HUES64 (cell line): ENCODE measurements at regions not wholly inside any gene's neighbourhood (a gene's known extent, or its start where the extent isn't known, plus 50 kb on each side); places are given as distances from the start of the nearest gene placed in this dataset.
"Not testable (repeated sequence)": the region's sequence is repeated elsewhere in the genome, so short reads cannot be mapped to it uniquely, and the experiment has no call there.

Experiments
- H3K27ac ChIP-seq: 2 replicates; pipeline ENCODE4 v1.7.0; 2013; ENCODE audit warnings: low read depth, low read length, inconsistent platforms
- H3K27me3 ChIP-seq: 2 replicates; pipeline ENCODE4 v1.6.1; 2013; ENCODE audit warnings: mild to moderate bottlenecking, low read length; ENCODE audit not compliant: insufficient read depth
- H3K36me3 ChIP-seq: 2 replicates; pipeline ENCODE4 v1.6.1; 2013; ENCODE audit warnings: mild to moderate bottlenecking, low read length; ENCODE audit not compliant: insufficient read depth
- H3K4me1 ChIP-seq: 2 replicates; pipeline ENCODE4 v1.6.1; 2013; ENCODE audit warnings: mild to moderate bottlenecking, low read length, moderate library complexity; ENCODE audit not compliant: insufficient read depth
- H3K4me3 ChIP-seq: 2 replicates; pipeline ENCODE4 v1.5.1; 2013; ENCODE audit warnings: mild to moderate bottlenecking, low read length, moderate library complexity
- H3K9ac ChIP-seq: 2 replicates; pipeline ENCODE4 v1.6.1; 2013; ENCODE audit warnings: mild to moderate bottlenecking, low read depth, low read length
- H3K9me3 ChIP-seq: 2 replicates; pipeline ENCODE4 v1.6.1; 2013; ENCODE audit warnings: low read depth, low read length; ENCODE audit not compliant: insufficient read depth
- WGBS: fragments of 150-250, 120-280 bp; methylation state at CpG from one replicate; pipeline ENCODE4 v1.1.7; 2013; ENCODE audit warnings: missing lambda C conversion rate; 5-methylcytosine and 5-hydroxymethylcytosine counted together

- WGBS, result 72% methylated on average over 1 of the region's 1 CpG
- no peak overlapping the region for H3K4me3 ChIP-seq
- H3K4me1 ChIP-seq, result no peaks in the 10 kb centered on the region
- no peaks in the 10 kb centered on the region for H3K27me3 ChIP-seq
- H3K27ac ChIP-seq, result no peak overlapping the region
- peaks cover 23% of the 10 kb centered on the region for H3K9me3 ChIP-seq
- no peak overlapping the region for H3K9ac ChIP-seq
- no peaks in the 10 kb centered on the region for H3K36me3 ChIP-seq
These were observed 108.9 kb upstream of the POGK start for GRCh38 chr1:166730299-166730888.

- Histone ChIP-seq H3K36me3 (no peaks in the 10 kb centered on the region), H3K4me3 (no peak overlapping the region), H3K9ac (no peak overlapping the region), H3K4me1 (0 out of 2 replicates have a peak, but pooled peaks cover 10% of the 10 kb centered on the region), H3K9me3 (no peaks in the 10 kb centered on the region), H3K27me3 (no peaks in the 10 kb centered on the region), H3K27ac (no peak overlapping the region)
These were observed 101.1 kb upstream of the POGK start for GRCh38 chr1:166738140-166738539.

GRCh38 chr1:166738873-166739272, 100.4 kb upstream of the POGK start:
- no peak overlapping the region for H3K4me3 ChIP-seq
- no peak overlapping the region for H3K27ac ChIP-seq
- H3K4me1 ChIP-seq, result 0 out of 2 replicates have a peak, but pooled peaks cover 10% of the 10 kb centered on the region
- no peaks in the 10 kb centered on the region for H3K9me3 ChIP-seq
- WGBS, result 66% methylated on average over 2 of the region's 2 CpGs
- no peaks in the 10 kb centered on the region for H3K27me3 ChIP-seq
- H3K36me3 ChIP-seq, result no peaks in the 10 kb centered on the region
- no peak overlapping the region for H3K9ac ChIP-seq

- WGBS, result 100% methylated on average over 2 of the region's 3 CpGs
- H3K27ac ChIP-seq, result no peak overlapping the region
- no peak overlapping the region for H3K4me3 ChIP-seq
- H3K9ac ChIP-seq, result no peak overlapping the region
- no peaks in the 10 kb centered on the region for H3K27me3 ChIP-seq
- H3K4me1 ChIP-seq, result 0 out of 2 replicates have a peak, but pooled peaks cover 10% of the 10 kb centered on the region
- no peaks in the 10 kb centered on the region for H3K36me3 ChIP-seq
- 0 out of 2 replicates have a peak, but pooled peaks cover 3% of the 10 kb centered on the region for H3K9me3 ChIP-seq
These were observed 98.5 kb upstream of the POGK start for GRCh38 chr1:166740668-166741276.

DNA sequence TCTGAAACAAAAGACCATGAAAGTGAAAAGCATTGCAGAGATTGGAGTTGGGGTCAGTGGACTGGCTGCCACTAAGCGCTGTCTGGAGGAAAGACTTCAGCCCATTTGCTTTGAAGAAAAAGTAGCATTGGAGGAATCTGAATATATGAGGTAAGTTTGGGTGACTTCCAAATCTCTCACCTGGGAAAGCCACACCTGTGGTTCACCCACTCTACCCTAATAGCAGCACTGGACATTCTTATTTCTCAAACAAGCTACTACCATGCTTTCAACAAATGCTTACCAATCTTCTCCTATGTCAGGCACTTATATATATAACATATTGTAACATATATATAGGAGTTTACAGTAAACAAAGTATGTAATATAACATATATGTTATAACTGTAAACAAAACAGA, 76.0 kb upstream of the POGK start:
- H3K9me3 ChIP-seq, result no peaks in the 10 kb centered on the region
- H3K4me3 ChIP-seq, result no peak overlapping the region
- H3K27ac ChIP-seq, result no peak overlapping the region
- WGBS, result 97% methylated on average over 1 of the region's 1 CpG
- no peaks in the 10 kb centered on the region for H3K27me3 ChIP-seq
- H3K9ac ChIP-seq, result no peak overlapping the region
- H3K4me1 ChIP-seq, result no peaks in the 10 kb centered on the region
- no peaks in the 10 kb centered on the region for H3K36me3 ChIP-seq

DNA sequence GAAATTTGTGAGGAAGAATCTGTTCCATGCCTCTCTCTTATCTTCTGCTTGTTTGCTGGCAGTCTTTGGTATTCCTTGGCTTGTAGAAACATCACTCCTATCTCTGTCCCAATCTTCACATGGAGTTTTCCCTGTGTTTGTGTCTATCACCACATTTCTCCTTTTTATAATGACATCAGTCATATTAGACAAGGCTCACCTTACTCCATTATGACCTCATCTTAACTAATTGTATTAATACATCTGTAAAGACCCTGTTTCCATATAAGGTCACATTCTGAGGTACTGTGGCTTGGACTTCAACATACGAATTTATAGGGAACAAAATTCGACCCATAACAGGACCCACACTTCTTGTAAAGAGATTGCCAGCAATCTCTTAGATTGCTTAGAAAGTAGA, 72.3 kb upstream of the POGK start:
- Histone ChIP-seq H3K9me3 (no peaks in the 10 kb centered on the region), H3K27ac (no peak overlapping the region), H3K27me3 (no peaks in the 10 kb centered on the region), H3K4me3 (no peak overlapping the region), H3K36me3 (no peaks in the 10 kb centered on the region), H3K4me1 (no peaks in the 10 kb centered on the region), H3K9ac (no peak overlapping the region)
- WGBS, result 95% methylated on average over 2 of the region's 2 CpGs

- H3K4me3 ChIP-seq, H3K36me3 ChIP-seq, H3K27ac ChIP-seq, H3K9me3 ChIP-seq, H3K4me1 ChIP-seq, H3K9ac ChIP-seq, H3K27me3 ChIP-seq: not testable (repeated sequence)
- WGBS, result 24% methylated on average over 4 of the region's 4 CpGs
These were observed 54.6 kb upstream of the POGK start for GRCh38 chr1:166784646-166785045.

DNA sequence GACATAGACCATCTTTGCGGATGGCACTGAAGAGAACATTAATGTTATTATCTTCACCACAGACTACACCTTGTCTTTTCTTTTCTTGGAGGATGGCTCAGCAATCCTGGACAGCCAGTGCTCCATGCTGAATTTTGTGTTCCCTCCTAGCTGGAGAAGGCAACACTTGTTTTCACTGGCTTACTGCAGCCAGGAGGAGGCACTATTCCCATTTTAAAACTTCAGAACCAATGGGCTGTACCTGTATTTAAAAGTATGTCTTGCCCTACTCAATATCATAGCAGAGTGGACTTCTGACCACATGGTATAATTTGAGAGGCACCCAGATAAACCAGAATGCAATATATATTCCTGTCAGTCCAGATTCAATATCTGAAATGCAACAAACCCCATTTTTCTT, 53.3 kb upstream of the POGK start:
- 94% methylated on average over 1 of the region's 1 CpG for WGBS
- Histone ChIP-seq H3K27me3 (no peaks in the 10 kb centered on the region), H3K4me1 (no peaks in the 10 kb centered on the region)

DNA sequence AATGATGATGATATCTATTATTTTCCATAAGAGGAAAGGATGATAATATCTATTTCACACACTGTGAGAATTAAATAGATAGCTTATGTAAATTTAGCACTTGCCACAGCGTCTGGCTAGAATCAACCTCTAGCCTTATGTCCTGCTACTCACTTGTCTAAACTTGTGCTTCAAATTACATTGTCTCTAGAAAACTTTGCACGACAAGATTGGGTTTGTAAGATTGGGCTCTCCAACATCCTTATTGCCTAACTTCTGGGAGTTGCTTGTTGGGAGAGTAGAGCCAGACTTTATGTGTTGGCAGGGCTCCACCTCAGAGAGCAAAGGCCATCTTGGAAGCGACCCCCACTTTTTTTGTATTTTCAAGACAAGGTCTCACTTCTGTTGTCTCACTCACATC, 50.0 kb upstream of the POGK start:
- H3K4me1 ChIP-seq, result no peaks in the 10 kb centered on the region
- whole genome bisulfite sequencing, result 86% methylated on average over 3 of the region's 3 CpGs

More for the DNA sequence above, 53.3 kb upstream of the POGK start:
- Histone ChIP-seq H3K36me3 (no peaks in the 10 kb centered on the region), H3K27ac (no peak overlapping the region), H3K9me3 (no peaks in the 10 kb centered on the region), H3K4me3 (no peak overlapping the region), H3K9ac (no peak overlapping the region)

More for the DNA sequence above, 50.0 kb upstream of the POGK start:
- Histone ChIP-seq H3K27me3 (no peaks in the 10 kb centered on the region), H3K9me3 (no peaks in the 10 kb centered on the region), H3K36me3 (no peaks in the 10 kb centered on the region), H3K4me3 (no peak overlapping the region), H3K27ac (no peak overlapping the region), H3K9ac (no peak overlapping the region)
